Stimulated activated CD4-positive, alpha-beta T cell treated with anti-CD3 and anti-CD28 coated beads, Interleukin-12 subunit alpha, Interleukin-12 subunit beta, amount 100 ng/mL, for 4 hours (primary cell): ENCODE measurements at regions not wholly inside any gene's neighbourhood (a gene's known extent, or its start where the extent isn't known, plus 50 kb on each side); places are given as distances from the start of the nearest gene placed in this dataset.

Experiments used
- DNase-seq: peaks from one replicate; pipeline ENCODE4 v3.0.0-alpha.2; 2020

GRCh38 chr11:33615751-33616150 is 84.9 kb downstream of the C11orf91 start:
- DNase-seq, result no peak

GRCh38 chr11:33613404-33613803 is 87.2 kb downstream of the C11orf91 start:
- no peak for DNase-seq

GRCh38 chr11:33610903-33611302 is 89.7 kb downstream of the C11orf91 start:
- DNase-seq, result no peak

- DNase-seq, result no peak
Measured at GRCh38 chr11:33608386-33608785, 92.2 kb downstream of the C11orf91 start.

GRCh38 chr11:33606762-33607161 is 93.9 kb downstream of the C11orf91 start:
- no peak for DNase-seq

- DNase-seq, result no peak
Measured at GRCh38 chr11:33605703-33606102, 94.9 kb downstream of the C11orf91 start.

- no peak for DNase-seq
Measured at GRCh38 chr11:33598426-33599069, 102.1 kb downstream of the C11orf91 start.

- no peak for DNase-seq
Measured at GRCh38 chr11:33594188-33594587, 106.4 kb downstream of the C11orf91 start.

GRCh38 chr11:33590441-33590840 is 110.2 kb downstream of the C11orf91 start:
- DNase-seq, result no peak

GRCh38 chr11:33588056-33588455 is 112.6 kb downstream of the C11orf91 start:
- no peak for DNase-seq

GRCh38 chr11:33585586-33586209 is 114.9 kb downstream of the C11orf91 start:
- no peak for DNase-seq

- no peak for DNase-seq
Measured at GRCh38 chr11:33582636-33583325, 117.8 kb downstream of the C11orf91 start.

- no peak for DNase-seq
Measured at GRCh38 chr11:33579101-33579500, 121.5 kb downstream of the C11orf91 start.

GRCh38 chr11:33577204-33577603 is 123.4 kb downstream of the C11orf91 start:
- no peak for DNase-seq

GRCh38 chr11:33575311-33575710 is 125.3 kb downstream of the C11orf91 start:
- no peak for DNase-seq

GRCh38 chr11:33574331-33574730 is 126.3 kb downstream of the C11orf91 start:
- no peak for DNase-seq

GRCh38 chr11:33569333-33569732 is 131.3 kb downstream of the C11orf91 start:
- no peak for DNase-seq

GRCh38 chr11:33567004-33567403 is 133.6 kb downstream of the C11orf91 start:
- no peak for DNase-seq

GRCh38 chr11:33564856-33565453 is 135.7 kb downstream of the C11orf91 start:
- DNase-seq, result no peak

GRCh38 chr11:33560729-33561128 is 139.9 kb downstream of the C11orf91 start:
- no peak for DNase-seq

GRCh38 chr11:33559567-33559966 is 141.1 kb downstream of the C11orf91 start:
- DNase-seq, result no peak

- no peak for DNase-seq
Measured at GRCh38 chr11:33558097-33558496, 142.5 kb downstream of the C11orf91 start.

- no peak for DNase-seq
Measured at GRCh38 chr11:33557201-33557600, 143.4 kb downstream of the C11orf91 start.

- DNase-seq, result no peak
Measured at GRCh38 chr11:33554219-33554618, 146.4 kb downstream of the C11orf91 start.
